Hepatocyte (in vitro differentiated cells): ENCODE measurements at regions not wholly inside any gene's neighbourhood (a gene's known extent, or its start where the extent isn't known, plus 50 kb on each side); places are given as distances from the start of the nearest gene placed in this dataset.

Experiments
- CTCF ChIP-seq: fragments of 200-600 bp; sonication (generic); IDR thresholded peaks from 2 replicates; pipeline ENCODE4 v1.5.1; 2016; ENCODE audit warnings: antibody characterized with exemption, mild to moderate bottlenecking; ENCODE audit not compliant: poor library complexity
- EZH2 ChIP-seq: fragments of 200-600 bp; sonication (generic); IDR thresholded peaks from 2 replicates; pipeline ENCODE4 v1.6.1; 2016; ENCODE audit warnings: antibody characterized with exemption, mild to moderate bottlenecking, borderline replicate concordance
- EZH2phosphoT487 ChIP-seq: fragments of 200-600 bp; sonication (generic); IDR thresholded peaks from one replicate; pipeline ENCODE4 v1.6.1; 2018; ENCODE audit warnings: antibody characterized with exemption, mild to moderate bottlenecking, low read depth, moderate library complexity; ENCODE audit not compliant: unreplicated experiment, severe bottlenecking

GRCh38 chrX:10935501-10935900, 175.6 kb upstream of the HCCS start:
- no peak for TF ChIP-seq EZH2
- TF ChIP-seq CTCF: no peak
- TF ChIP-seq EZH2phosphoT487: no peak
